ELR (cell line): ENCODE measurements at regions not wholly inside any gene's neighbourhood (a gene's known extent, or its start where the extent isn't known, plus 50 kb on each side); places are given as distances from the start of the nearest gene placed in this dataset.

Experiments used
- DNase-seq: peaks from one replicate; pipeline ENCODE4 v3.0.0-alpha.2; 2015; ENCODE audit warnings: low read depth

- no peak for DNase-seq
Observed at GRCh38 chr22:47816863-47817210, 1054.4 kb downstream of the TBC1D22A start.

DNA sequence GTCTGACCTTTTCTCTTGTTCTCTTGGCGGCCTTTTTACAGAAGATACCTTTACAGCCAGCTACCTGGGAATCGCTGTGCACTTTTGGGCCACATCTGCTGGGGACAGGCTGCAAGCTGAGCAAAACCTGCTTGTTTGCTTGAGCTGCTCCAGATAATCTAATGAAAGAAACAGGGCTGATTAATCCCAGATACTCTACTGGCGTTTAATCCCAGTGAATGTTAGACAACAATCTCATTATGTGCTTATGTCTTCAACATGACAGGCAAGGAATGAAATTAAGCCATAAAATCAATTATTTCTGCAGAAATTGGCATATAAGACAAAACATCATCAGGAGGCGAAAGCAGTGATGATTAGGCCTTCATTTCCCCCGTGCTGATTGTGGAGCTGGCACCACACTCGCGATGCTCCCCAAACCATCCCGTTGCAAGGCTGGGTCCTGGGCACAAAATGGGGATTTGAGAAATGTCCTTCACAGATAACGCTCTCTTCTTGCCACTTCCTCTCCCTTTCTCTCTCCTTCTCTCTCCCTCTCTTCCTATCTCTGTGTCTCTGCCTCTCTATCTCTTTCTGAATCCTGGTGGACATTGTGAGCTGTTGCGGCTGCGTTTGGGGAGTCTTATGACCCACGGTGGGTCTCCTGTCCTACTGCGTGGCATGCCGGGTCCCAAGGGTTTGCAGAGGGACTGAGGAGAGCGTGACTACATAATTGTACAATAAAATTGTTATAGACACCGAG lies 1053.8 kb downstream of the TBC1D22A start:
- DNase-seq: no peak

DNA sequence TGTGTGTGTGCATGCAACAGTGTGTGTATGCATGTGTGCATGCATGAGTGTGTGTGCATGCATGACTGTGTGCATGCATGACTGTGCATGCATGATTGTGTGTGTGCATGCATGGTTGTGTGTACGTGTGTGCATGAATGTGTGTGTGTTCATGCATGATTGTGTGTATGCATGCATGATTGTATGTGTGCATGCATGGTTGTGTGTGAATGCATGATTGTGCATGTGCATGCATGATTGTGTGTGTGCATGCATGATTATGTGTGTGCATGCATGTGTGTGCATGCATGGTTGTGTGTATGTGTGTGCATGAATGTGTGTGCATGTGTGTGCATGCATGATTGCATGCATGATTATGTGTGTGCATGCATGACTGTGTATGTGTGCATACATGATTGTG lies 1052.0 kb downstream of the TBC1D22A start:
- DNase-seq: no peak

DNA sequence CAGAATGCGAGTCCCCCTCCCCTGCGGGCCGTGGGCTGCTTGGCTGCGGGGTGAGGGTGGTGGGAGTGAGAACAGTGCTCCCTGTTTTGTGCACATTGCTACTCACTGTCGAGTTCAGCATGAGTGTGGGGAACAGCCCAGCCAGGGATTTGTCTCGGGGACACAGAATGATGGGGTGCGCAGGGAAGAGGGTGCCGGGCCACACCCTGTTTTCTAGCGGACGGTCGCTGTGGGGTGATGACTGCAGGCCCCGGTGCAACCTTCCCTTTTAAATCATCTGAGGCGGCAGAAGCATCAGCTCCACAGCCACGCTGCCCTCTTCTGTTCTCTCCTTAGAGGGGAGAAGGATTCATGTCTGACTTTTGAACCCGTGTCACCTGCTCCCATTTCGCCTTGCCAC lies 1051.2 kb downstream of the TBC1D22A start:
- no peak for DNase-seq

- no peak for DNase-seq
Observed at GRCh38 chr22:47811971-47812370, 1049.5 kb downstream of the TBC1D22A start.

- no peak for DNase-seq
Observed at GRCh38 chr22:47810505-47811500, 1048.4 kb downstream of the TBC1D22A start.

- DNase-seq: no peak
Observed at GRCh38 chr22:47808886-47809620, 1046.6 kb downstream of the TBC1D22A start.

GRCh38 chr22:47808236-47808635 lies 1045.8 kb downstream of the TBC1D22A start:
- DNase-seq: no peak

- no peak for DNase-seq
Observed at GRCh38 chr22:47807506-47807905, 1045.1 kb downstream of the TBC1D22A start.

GRCh38 chr22:47806894-47807293 lies 1044.4 kb downstream of the TBC1D22A start:
- no peak for DNase-seq

DNA sequence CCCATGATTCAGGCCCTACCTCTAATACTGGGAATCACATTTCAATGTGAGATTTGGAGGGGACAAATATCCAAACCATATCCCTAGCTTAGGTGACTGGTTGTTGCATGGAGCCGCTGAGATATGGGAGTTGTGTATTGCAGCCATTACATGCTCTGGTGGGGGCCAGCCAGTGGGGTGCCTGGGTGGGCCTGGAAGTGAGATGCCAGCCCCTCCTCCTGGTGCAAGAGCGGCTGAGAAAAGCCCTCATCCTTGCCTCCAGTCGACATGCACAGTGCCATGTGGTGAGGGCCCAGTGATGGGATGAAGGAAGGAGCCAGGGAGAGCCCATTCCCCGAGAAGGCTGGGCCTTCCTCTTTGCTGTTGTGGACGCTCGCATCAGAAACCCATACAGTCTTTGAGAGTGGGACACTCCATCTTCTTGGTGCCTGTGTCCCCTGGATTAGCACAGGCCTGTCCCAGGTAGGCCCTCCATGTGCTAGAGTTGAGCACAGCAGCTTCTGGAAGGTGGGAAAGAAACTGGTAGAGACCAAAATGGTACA lies 1043.0 kb downstream of the TBC1D22A start:
- DNase-seq: no peak

DNA sequence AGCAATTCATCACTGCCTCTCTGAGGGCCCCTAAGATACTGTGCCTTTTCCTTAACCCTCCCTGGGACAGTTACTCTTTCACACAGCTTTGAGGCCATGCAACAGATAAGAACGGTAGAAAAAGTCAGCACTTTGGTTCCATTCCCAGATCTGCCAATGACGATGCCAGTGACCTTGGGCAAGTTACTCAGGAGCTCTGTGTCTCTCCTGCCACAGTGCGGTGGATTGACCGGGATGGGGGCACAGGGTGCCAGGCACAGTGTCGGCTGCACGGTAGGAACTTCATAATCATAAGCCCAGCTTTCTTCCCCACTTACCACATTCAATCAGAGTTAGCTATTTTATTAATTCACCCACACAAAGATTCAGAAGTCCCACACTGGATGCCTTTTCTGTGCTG lies 1041.8 kb downstream of the TBC1D22A start:
- no peak for DNase-seq

- DNase-seq: no peak
Observed at GRCh38 chr22:47802421-47802820, 1040.0 kb downstream of the TBC1D22A start.

GRCh38 chr22:47801541-47802245 lies 1039.2 kb downstream of the TBC1D22A start:
- no peak for DNase-seq

DNA sequence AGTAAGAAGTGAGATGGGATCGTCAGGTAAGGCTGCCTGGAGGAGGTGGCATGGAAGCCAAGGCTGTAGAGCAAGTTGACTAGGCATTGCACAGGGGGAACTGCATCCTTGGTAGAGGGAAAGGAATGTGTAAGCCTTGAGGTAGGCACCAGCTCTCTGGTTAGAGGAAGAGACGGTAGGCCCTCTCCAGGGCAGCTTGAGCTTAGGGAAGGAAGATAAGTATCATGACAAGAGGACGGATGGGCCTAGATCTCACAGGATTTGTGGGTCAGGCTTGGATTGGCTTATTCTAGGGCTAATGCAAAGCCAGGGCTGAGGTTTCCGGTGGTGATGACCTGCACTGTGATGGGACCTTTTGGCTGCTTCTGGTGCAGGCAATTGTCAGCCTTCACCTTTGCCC lies 1035.8 kb downstream of the TBC1D22A start:
- DNase-seq: no peak

DNA sequence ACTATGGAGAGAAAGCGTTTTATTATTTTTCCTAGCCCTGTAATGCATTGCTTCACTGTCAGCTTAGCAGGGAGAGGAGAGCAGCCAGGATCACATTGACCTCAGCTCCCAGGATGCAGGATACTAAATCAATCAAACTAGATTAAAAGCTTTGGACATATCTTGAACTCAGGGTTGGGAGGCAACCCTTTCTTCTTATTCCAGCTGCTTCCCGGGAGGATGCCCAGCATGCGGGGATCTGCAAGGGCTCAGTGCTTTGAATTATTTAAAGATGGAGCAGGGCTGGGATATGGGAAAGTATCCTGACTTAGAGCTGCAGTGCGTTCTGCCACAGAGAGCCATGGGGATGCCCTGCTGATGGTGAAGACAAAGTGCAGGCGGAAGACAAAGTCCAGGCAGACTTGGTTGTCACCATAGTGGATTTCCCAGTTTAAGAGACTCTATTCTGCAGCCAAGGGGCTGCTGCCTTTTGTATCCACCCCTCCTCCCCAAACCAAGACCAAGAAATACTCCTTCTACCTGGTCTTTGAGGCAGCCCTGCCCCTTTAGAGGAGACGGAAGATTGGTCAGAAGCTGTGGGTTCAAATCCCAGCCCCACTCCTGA lies 1035.0 kb downstream of the TBC1D22A start:
- DNase-seq: no peak

DNA sequence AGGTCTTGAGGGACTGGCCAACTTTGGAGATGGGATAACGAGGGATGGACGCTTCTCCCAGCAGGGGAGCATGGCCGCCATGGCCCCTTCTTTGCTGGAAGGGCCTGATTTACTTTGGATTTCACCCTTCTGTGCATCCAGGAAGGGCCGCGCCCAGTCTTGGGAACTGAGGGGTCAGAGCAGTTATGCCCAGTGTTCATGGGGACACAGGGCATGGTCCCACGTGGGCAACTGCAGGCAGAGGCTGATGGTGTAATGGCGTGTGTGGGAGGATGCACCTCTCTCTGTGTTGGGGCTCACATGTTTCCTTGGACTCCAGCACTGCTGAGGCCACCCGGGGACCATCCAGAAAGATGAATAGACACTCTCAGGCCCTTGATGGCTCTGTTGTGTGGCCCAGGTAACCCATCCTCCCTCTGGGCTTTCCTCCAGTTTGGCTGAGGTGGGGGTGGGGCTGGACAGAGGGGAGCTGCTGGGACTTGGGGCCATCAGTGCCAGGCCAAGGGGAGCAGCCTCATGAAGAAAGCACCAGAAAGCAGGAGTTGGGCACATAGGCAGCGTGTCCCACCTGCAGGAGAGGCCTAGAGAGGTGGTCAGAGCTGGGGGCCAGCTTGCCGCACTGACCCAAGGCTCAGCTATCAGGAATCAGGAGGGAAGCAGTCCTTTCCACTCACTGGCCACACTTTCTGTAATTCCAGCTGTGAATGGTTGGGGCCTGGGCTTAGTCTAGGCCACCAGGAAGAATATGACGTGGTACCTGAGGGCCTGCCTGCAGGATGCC lies 1033.9 kb downstream of the TBC1D22A start:
- no peak for DNase-seq

- DNase-seq: no peak
Observed at GRCh38 chr22:47795477-47796127, 1033.2 kb downstream of the TBC1D22A start.

DNA sequence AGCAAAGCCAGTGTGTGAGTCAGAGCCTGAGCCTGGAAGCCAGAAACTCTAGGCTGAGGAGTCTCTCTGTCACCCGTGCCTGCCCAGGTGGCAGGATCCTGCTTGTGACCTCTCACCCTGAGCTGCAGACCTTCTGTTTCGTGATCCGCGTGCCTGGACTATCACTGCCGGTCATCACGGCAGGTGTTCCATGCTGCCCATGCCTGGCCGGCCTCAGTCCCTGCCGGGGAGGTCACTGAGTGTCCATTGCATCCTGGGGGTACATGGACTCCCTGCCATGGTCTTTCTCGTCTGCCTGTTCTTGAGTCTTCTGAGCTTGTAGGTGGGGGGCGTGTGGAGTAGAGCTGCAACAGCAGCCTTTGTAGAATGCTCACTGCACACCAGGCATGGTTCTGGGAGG lies 1032.4 kb downstream of the TBC1D22A start:
- DNase-seq: no peak
